ES-I3 (cell line): ENCODE measurements at regions not wholly inside any gene's neighbourhood (a gene's known extent, or its start where the extent isn't known, plus 50 kb on each side); places are given as distances from the start of the nearest gene placed in this dataset.

Source experiments
- H3K36me3 ChIP-seq: 2 replicates; pipeline ENCODE4 v1.6.1; 2013; ENCODE audit warnings: mild to moderate bottlenecking, low read length, control low read depth, moderate library complexity; ENCODE audit not compliant: insufficient read depth
- H3K4me1 ChIP-seq: 2 replicates; pipeline ENCODE4 v1.6.1; 2013; ENCODE audit warnings: mild to moderate bottlenecking, control low read depth, low read length; ENCODE audit not compliant: insufficient read depth
- H3K9ac ChIP-seq: 2 replicates; pipeline ENCODE4 v1.6.1; 2013; ENCODE audit warnings: low read depth, mild to moderate bottlenecking, low read length, moderate library complexity
- H3K9me3 ChIP-seq: 2 replicates; pipeline ENCODE4 v1.6.1; 2013; ENCODE audit warnings: mild to moderate bottlenecking, low read length, moderate library complexity; ENCODE audit not compliant: control insufficient read depth, insufficient read depth

- Histone ChIP-seq H3K36me3 (no peaks in the 10 kb centered on the region), H3K9ac (no peak overlapping the region), H3K9me3 (no peaks in the 10 kb centered on the region), H3K4me1 (peaks cover 18% of the 10 kb centered on the region)
These were observed 347.8 kb upstream of the PLET1 start for GRCh38 chr11:112608509-112608908.

- Histone ChIP-seq H3K9ac (no peak overlapping the region), H3K4me1 (peaks cover 18% of the 10 kb centered on the region), H3K36me3 (no peaks in the 10 kb centered on the region), H3K9me3 (no peaks in the 10 kb centered on the region)
These were observed 349.8 kb upstream of the PLET1 start for GRCh38 chr11:112610494-112610893.

- Histone ChIP-seq H3K9ac (no peak overlapping the region), H3K9me3 (no peaks in the 10 kb centered on the region), H3K4me1 (peaks cover 18% of the 10 kb centered on the region), H3K36me3 (no peaks in the 10 kb centered on the region)
These were observed 350.0 kb upstream of the NCAM1 start for GRCh38 chr11:112610996-112611750.

- H3K9ac ChIP-seq, result no peak overlapping the region
- H3K9me3 ChIP-seq, result no peaks in the 10 kb centered on the region
- H3K36me3 ChIP-seq, result no peaks in the 10 kb centered on the region
- peaks cover 18% of the 10 kb centered on the region for H3K4me1 ChIP-seq
These were observed 349.4 kb upstream of the NCAM1 start for GRCh38 chr11:112611771-112612170.

- no peak overlapping the region for H3K9ac ChIP-seq
- no peaks in the 10 kb centered on the region for H3K9me3 ChIP-seq
- peaks cover 18% of the 10 kb centered on the region for H3K4me1 ChIP-seq
- no peaks in the 10 kb centered on the region for H3K36me3 ChIP-seq
These were observed 348.9 kb upstream of the NCAM1 start for GRCh38 chr11:112612250-112612849.

- peaks cover 18% of the 10 kb centered on the region for H3K4me1 ChIP-seq
- no peaks in the 10 kb centered on the region for H3K9me3 ChIP-seq
- no peak overlapping the region for H3K9ac ChIP-seq
- H3K36me3 ChIP-seq, result no peaks in the 10 kb centered on the region
These were observed 347.9 kb upstream of the NCAM1 start for GRCh38 chr11:112613051-112613972.

- Histone ChIP-seq H3K9me3 (no peaks in the 10 kb centered on the region), H3K4me1 (peaks cover 18% of the 10 kb centered on the region), H3K36me3 (no peaks in the 10 kb centered on the region), H3K9ac (no peak overlapping the region)
These were observed 346.6 kb upstream of the NCAM1 start for GRCh38 chr11:112614605-112615004.

GRCh38 chr11:112615238-112615637, 346.0 kb upstream of the NCAM1 start:
- H3K9ac ChIP-seq, result no peak overlapping the region

GRCh38 chr11:112615891-112616290, 345.3 kb upstream of the NCAM1 start:
- Histone ChIP-seq H3K36me3 (no peaks in the 10 kb centered on the region), H3K9me3 (no peaks in the 10 kb centered on the region), H3K4me1 (peaks cover 18% of the 10 kb centered on the region), H3K9ac (no peak overlapping the region)

More at GRCh38 chr11:112615238-112615637, 346.0 kb upstream of the NCAM1 start:
- H3K4me1 ChIP-seq, result peaks cover 18% of the 10 kb centered on the region
- H3K36me3 ChIP-seq, result no peaks in the 10 kb centered on the region
- no peaks in the 10 kb centered on the region for H3K9me3 ChIP-seq

- Histone ChIP-seq H3K4me1 (peaks cover 15% of the 10 kb centered on the region), H3K36me3 (no peaks in the 10 kb centered on the region), H3K9ac (no peak overlapping the region), H3K9me3 (no peaks in the 10 kb centered on the region)
These were observed 344.7 kb upstream of the NCAM1 start for GRCh38 chr11:112616327-112617097.

GRCh38 chr11:112617098-112617425, 344.2 kb upstream of the NCAM1 start:
- Histone ChIP-seq H3K9ac (no peak overlapping the region), H3K9me3 (no peaks in the 10 kb centered on the region), H3K36me3 (no peaks in the 10 kb centered on the region), H3K4me1 (peaks cover 9% of the 10 kb centered on the region)

GRCh38 chr11:112617977-112618826, 343.0 kb upstream of the NCAM1 start:
- Histone ChIP-seq H3K4me1 (no peaks in the 10 kb centered on the region), H3K9me3 (no peaks in the 10 kb centered on the region), H3K9ac (no peak overlapping the region), H3K36me3 (no peaks in the 10 kb centered on the region)

GRCh38 chr11:112619106-112619505, 342.1 kb upstream of the NCAM1 start:
- Histone ChIP-seq H3K9ac (no peak overlapping the region), H3K9me3 (no peaks in the 10 kb centered on the region), H3K36me3 (no peaks in the 10 kb centered on the region), H3K4me1 (no peaks in the 10 kb centered on the region)
